ENCODE measurements at regions not wholly inside any gene's neighbourhood (a gene's known extent, or its start where the extent isn't known, plus 50 kb on each side); places are given as distances from the start of the nearest gene placed in this dataset.

DNA sequence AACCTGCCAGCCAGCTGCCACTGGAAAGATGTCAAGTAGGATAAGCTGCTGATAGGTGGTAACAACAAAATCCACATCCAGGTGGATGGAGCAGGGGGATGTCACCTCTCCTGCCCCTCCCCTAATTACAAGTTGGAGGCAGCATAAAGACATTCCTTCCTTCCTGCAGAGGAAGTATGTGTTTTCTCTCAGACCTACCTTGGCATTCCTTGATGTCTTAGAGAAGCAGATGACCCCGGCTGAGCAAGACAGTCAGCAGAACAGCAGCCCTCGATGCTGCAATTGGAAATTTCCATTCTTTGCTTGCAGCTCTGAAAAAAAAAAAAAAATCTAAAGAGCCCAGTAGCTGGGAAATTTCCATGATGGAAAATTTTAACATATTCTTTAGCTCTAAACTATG is 137.5 kb upstream of the MKLN1 start:
- TF ChIP-seq, protein P1, sequence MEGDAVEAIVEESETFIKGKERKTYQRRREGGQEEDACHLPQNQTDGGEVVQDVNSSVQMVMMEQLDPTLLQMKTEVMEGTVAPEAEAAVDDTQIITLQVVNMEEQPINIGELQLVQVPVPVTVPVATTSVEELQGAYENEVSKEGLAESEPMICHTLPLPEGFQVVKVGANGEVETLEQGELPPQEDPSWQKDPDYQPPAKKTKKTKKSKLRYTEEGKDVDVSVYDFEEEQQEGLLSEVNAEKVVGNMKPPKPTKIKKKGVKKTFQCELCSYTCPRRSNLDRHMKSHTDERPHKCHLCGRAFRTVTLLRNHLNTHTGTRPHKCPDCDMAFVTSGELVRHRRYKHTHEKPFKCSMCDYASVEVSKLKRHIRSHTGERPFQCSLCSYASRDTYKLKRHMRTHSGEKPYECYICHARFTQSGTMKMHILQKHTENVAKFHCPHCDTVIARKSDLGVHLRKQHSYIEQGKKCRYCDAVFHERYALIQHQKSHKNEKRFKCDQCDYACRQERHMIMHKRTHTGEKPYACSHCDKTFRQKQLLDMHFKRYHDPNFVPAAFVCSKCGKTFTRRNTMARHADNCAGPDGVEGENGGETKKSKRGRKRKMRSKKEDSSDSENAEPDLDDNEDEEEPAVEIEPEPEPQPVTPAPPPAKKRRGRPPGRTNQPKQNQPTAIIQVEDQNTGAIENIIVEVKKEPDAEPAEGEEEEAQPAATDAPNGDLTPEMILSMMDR (IDR thresholded peaks at IDR 0.05) = no peak
- TF ChIP-seq POLR2AphosphoS5 (IDR thresholded peaks at IDR 0.05) = no peak
